RWPE2 (cell line): ENCODE measurements at regions not wholly inside any gene's neighbourhood (a gene's known extent, or its start where the extent isn't known, plus 50 kb on each side); places are given as distances from the start of the nearest gene placed in this dataset.
A peak's percentile ranks its signal among the peaks of the same experiment; 100 is the strongest.

Experiments
- ATAC-seq: fragments of 200-7000 bp; cut with Tn5 transposase; 3 replicates; pipeline ENCODE4 v1.9.1; 2021; ENCODE audit warnings: low read depth
- DNase-seq: peaks from one replicate; pipeline ENCODE4 v3.0.0-alpha.2; 2020; ENCODE audit warnings: low spot score
- H3K27ac ChIP-seq: fragments of 450-650 bp; 2 replicates; pipeline ENCODE4 v1.5.1; 2017; ENCODE audit warnings: mild to moderate bottlenecking; ENCODE audit not compliant: poor library complexity, severe bottlenecking
- H3K27me3 ChIP-seq: fragments of 250-450 bp; sonication (Bioruptor Pico); 2 replicates; pipeline ENCODE4 v1.5.1; 2021; ENCODE audit warnings: mild to moderate bottlenecking, moderate library complexity; ENCODE audit not compliant: insufficient read depth, poor library complexity, severe bottlenecking
- H3K36me3 ChIP-seq: fragments of 250-450 bp; sonication (Bioruptor Pico); 2 replicates; pipeline ENCODE4 v1.5.1; 2020; ENCODE audit warnings: low read depth, mild to moderate bottlenecking, moderate library complexity
- H3K4me1 ChIP-seq: fragments of 250-450 bp; sonication (Bioruptor Pico); 2 replicates; pipeline ENCODE4 v1.5.1; 2021; ENCODE audit warnings: mild to moderate bottlenecking, moderate library complexity; ENCODE audit not compliant: insufficient read depth, poor library complexity, severe bottlenecking
- H3K4me3 ChIP-seq: fragments of 250-450 bp; sonication (Bioruptor Pico); 2 replicates; pipeline ENCODE4 v1.5.1; 2021; ENCODE audit warnings: mild to moderate bottlenecking, moderate library complexity; ENCODE audit not compliant: severe bottlenecking
- H3K9me3 ChIP-seq: fragments of 250-450 bp; sonication (Bioruptor Pico); 2 replicates; pipeline ENCODE4 v1.5.1; 2021; ENCODE audit warnings: mild to moderate bottlenecking, moderate library complexity; ENCODE audit not compliant: severe bottlenecking
- CTCF ChIP-seq: fragments of 450-650 bp; IDR thresholded peaks from one replicate; pipeline ENCODE4 v1.5.1; 2017; ENCODE audit warnings: mild to moderate bottlenecking, moderate library complexity; ENCODE audit not compliant: poor library complexity, severe bottlenecking

- DNase-seq: no peak
- H3K9me3 ChIP-seq: no peaks in the 10 kb centered on the region
- H3K4me3 ChIP-seq: no peak overlapping the region
- H3K4me1 ChIP-seq: no peaks in the 10 kb centered on the region
- no peaks in the 10 kb centered on the region for H3K27me3 ChIP-seq
- no peak for ATAC-seq
- no peaks in the 10 kb centered on the region; the same call in 1 of the 2 replicates for H3K36me3 ChIP-seq
- no peak overlapping the region for H3K27ac ChIP-seq
- TF ChIP-seq CTCF: peak; percentile 40
Observed at GRCh38 chr6:144581812-144582537, 296.8 kb downstream of the UTRN start.

GRCh38 chr6:144582939-144583613, 297.9 kb downstream of the UTRN start:
- Histone ChIP-seq H3K27me3 (no peaks in the 10 kb centered on the region), H3K4me1 (no peaks in the 10 kb centered on the region), H3K36me3 (no peaks in the 10 kb centered on the region), H3K4me3 (no peak overlapping the region), H3K27ac (no peak overlapping the region), H3K9me3 (no peaks in the 10 kb centered on the region)
- no peak for DNase-seq
- no peak for ATAC-seq
- no peak for TF ChIP-seq CTCF

GRCh38 chr6:144583614-144583954, 298.4 kb downstream of the UTRN start:
- DNase-seq: no peak
- Histone ChIP-seq H3K27ac (no peak overlapping the region), H3K27me3 (no peaks in the 10 kb centered on the region), H3K4me3 (no peak overlapping the region), H3K9me3 (no peaks in the 10 kb centered on the region), H3K36me3 (no peaks in the 10 kb centered on the region), H3K4me1 (no peaks in the 10 kb centered on the region)
- no peak for TF ChIP-seq CTCF
- ATAC-seq: no peak

GRCh38 chr6:144585217-144585814, 300.2 kb downstream of the UTRN start:
- H3K4me3 ChIP-seq: no peak overlapping the region
- DNase-seq: no peak
- no peaks in the 10 kb centered on the region for H3K36me3 ChIP-seq
- no peaks in the 10 kb centered on the region for H3K9me3 ChIP-seq
- no peaks in the 10 kb centered on the region for H3K27me3 ChIP-seq
- H3K4me1 ChIP-seq: no peaks in the 10 kb centered on the region
- H3K27ac ChIP-seq: no peak overlapping the region
- no peak for ATAC-seq
- TF ChIP-seq CTCF: peak; percentile 89
